Stimulated activated naive CD8-positive, alpha-beta T cell treated with anti-CD3 and anti-CD28 coated beads, Interleukin-15, amount 100 ng/mL, for 72 hours (primary cell): ENCODE measurements at regions not wholly inside any gene's neighbourhood (a gene's known extent, or its start where the extent isn't known, plus 50 kb on each side); places are given as distances from the start of the nearest gene placed in this dataset.

Source experiments
- ATAC-seq: fragments of 150-1000 bp; cut with Tn5 transposase; 2 replicates; pipeline ENCODE4 v1.10.0; 2021; ENCODE audit warnings: mild to moderate bottlenecking, moderate library complexity
- DNase-seq, 2 donors: peaks; one replicate each; pipeline ENCODE4 v3.0.0; 2021 to 2022
- H3K27ac Mint-ChIP-seq, 2 donors: one replicate each; pipeline ENCODE4 v1.8.0; 2022; ENCODE audit warnings: mild to moderate bottlenecking in 2 of 2, mixed read lengths in 2 of 2, moderate library complexity in 2 of 2
- H3K27me3 Mint-ChIP-seq: one replicate; pipeline ENCODE4 v1.8.0; 2022; ENCODE audit warnings: mixed read lengths
- H3K4me1 Mint-ChIP-seq: one replicate; pipeline ENCODE4 v1.8.0; 2022; ENCODE audit warnings: mild to moderate bottlenecking, mixed read lengths
- H3K4me3 Mint-ChIP-seq, 2 donors: one replicate each; pipeline ENCODE4 v1.8.0; 2022; ENCODE audit warnings: mild to moderate bottlenecking in 2 of 2, mixed read lengths in 2 of 2, moderate library complexity in 1 of 2
- H3K9me3 Mint-ChIP-seq, 2 donors: one replicate each; pipeline ENCODE4 v1.8.0; 2022; ENCODE audit warnings: mixed read lengths in 2 of 2

DNA sequence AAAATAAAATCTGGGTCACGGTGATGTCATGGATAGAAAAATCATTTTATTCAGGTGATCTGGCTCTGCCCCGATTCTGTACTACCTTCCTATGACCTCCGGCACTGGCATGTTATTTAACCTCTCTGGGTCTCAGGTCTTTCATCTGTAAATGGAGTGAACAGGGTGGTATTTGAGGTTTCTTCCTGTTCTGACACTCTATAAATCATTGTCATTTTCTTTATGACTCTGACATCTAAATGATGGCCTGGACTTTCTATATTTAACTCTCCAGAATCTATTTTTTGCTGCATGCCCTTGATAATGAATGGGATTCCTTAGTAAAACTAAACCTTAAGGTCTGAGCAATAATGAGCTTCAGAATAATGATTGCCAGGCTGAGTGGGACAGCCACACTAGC lies 422.0 kb upstream of the CNKSR2 start:
- no peak overlapping the region for H3K27ac Mint-ChIP-seq

GRCh38 chrX:20951016-20951810 lies 423.0 kb upstream of the CNKSR2 start:
- H3K27ac Mint-ChIP-seq, result no peak overlapping the region
- DNase-seq (no peak), ATAC-seq (no peak)
- peaks cover 1% of the 10 kb centered on the region for H3K27me3 Mint-ChIP-seq
- H3K4me3 Mint-ChIP-seq, result no peak overlapping the region
- H3K9me3 Mint-ChIP-seq, result no peaks in the 10 kb centered on the region
- no peaks in the 10 kb centered on the region for H3K4me1 Mint-ChIP-seq

More for the DNA sequence above, 422.0 kb upstream of the CNKSR2 start:
- Mint-ChIP-seq H3K4me1 (no peaks in the 10 kb centered on the region), H3K9me3 (no peaks in the 10 kb centered on the region), H3K4me3 (no peak overlapping the region), H3K27me3 (no peaks in the 10 kb centered on the region)
- no peak for DNase-seq
- no peak for ATAC-seq

DNA sequence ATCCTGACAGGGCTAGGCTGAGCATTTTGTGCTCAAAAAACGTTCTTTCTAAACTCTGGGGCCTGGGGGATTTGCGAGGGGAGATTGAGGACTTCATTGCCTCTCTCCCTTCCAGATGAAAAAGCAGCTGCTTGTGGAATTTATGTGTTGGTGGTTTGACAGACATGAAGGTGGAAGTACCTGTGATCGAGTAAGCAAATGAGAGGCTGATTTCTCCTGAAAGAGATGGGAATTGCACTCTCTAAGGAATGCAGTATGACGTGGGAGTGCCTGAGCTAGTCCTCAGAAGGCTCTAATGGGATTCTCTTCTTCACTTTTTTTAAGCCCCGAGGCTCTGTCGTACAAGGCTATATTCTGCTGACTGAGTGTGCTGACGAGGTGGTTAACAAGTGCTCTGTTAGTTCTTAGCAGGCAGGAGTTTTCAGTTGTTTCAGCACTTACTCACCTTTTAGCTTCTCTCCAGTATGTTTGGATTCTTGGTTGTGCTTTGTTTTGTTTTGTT lies 426.8 kb upstream of the CNKSR2 start:
- no peak overlapping the region for H3K27ac Mint-ChIP-seq
- peaks cover 6% of the 10 kb centered on the region for H3K27me3 Mint-ChIP-seq
- ATAC-seq (no peak), DNase-seq (no peak)
- H3K9me3 Mint-ChIP-seq, result no peaks in the 10 kb centered on the region
- no peak overlapping the region for H3K4me3 Mint-ChIP-seq
- H3K4me1 Mint-ChIP-seq, result no peaks in the 10 kb centered on the region

- H3K4me1 Mint-ChIP-seq, result no peaks in the 10 kb centered on the region
- no peak for DNase-seq
- H3K4me3 Mint-ChIP-seq, result no peak overlapping the region
- H3K9me3 Mint-ChIP-seq, result no peaks in the 10 kb centered on the region
- H3K27ac Mint-ChIP-seq, result no peak overlapping the region
- no peaks in the 10 kb centered on the region for H3K27me3 Mint-ChIP-seq
- no peak for ATAC-seq
Measured at GRCh38 chrX:20913760-20914159, 460.5 kb upstream of the CNKSR2 start.

DNA sequence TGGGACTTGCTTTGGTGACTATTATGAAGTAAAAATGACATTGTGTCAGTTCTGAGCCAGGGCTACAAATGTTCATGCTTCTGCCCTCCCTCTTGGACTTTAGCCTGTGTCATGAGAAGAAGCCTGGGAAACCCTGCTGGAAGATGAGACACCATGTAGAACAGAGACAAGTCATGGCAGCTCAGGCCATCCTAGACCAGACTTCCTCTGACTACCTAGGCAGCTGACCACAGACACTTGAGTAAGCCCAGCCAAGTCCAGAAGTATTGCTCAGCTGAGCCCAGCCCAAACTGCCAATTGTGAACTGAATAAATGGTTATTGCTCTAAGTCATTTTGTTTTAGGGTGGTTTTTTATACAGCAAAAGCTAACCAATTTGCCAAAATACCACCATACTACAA lies 467.6 kb upstream of the CNKSR2 start:
- no peak overlapping the region for H3K4me3 Mint-ChIP-seq

DNA sequence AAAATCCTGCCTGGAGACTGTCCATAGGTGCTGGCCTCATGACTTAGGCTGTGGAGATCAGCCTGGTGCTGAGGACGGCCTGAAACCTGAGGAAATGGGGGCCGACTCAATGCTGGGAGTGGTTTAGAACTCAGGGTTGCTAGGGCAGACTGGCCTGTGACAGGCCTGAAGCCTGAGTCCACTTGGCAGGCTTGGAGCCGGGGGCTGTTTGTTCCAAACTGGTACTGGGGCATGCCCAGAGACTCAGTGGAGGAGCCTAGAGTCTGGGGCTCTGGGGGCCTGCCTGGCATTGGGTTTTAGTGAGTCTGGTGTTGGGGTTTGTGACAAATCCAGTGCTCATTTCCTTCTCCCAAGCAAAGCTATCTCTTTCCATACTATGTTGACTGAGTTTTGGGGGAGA lies 489.7 kb upstream of the CNKSR2 start:
- H3K9me3 Mint-ChIP-seq, result no peaks in the 10 kb centered on the region
- no peaks in the 10 kb centered on the region for H3K27me3 Mint-ChIP-seq
- H3K4me1 Mint-ChIP-seq, result no peaks in the 10 kb centered on the region
- no peak for DNase-seq
- H3K27ac Mint-ChIP-seq, result no peak overlapping the region
- H3K4me3 Mint-ChIP-seq, result no peak overlapping the region
- ATAC-seq, result no peak

More for the DNA sequence above, 467.6 kb upstream of the CNKSR2 start:
- no peak overlapping the region for H3K27ac Mint-ChIP-seq
- H3K4me1 Mint-ChIP-seq, result no peaks in the 10 kb centered on the region
- DNase-seq (no peak), ATAC-seq (no peak)
- H3K9me3 Mint-ChIP-seq, result peaks cover 0 to 18% of the 10 kb centered on the region in 2 donors
- peaks cover 7% of the 10 kb centered on the region for H3K27me3 Mint-ChIP-seq

GRCh38 chrX:20863649-20864048 lies 510.6 kb upstream of the CNKSR2 start:
- H3K9me3 Mint-ChIP-seq, result peaks cover 0 to 11% of the 10 kb centered on the region in 2 donors
- DNase-seq (no peak), ATAC-seq (no peak)
- no peaks in the 10 kb centered on the region for H3K4me1 Mint-ChIP-seq
- H3K27me3 Mint-ChIP-seq, result no peaks in the 10 kb centered on the region
- H3K4me3 Mint-ChIP-seq, result no peak overlapping the region
- no peak overlapping the region for H3K27ac Mint-ChIP-seq

DNA sequence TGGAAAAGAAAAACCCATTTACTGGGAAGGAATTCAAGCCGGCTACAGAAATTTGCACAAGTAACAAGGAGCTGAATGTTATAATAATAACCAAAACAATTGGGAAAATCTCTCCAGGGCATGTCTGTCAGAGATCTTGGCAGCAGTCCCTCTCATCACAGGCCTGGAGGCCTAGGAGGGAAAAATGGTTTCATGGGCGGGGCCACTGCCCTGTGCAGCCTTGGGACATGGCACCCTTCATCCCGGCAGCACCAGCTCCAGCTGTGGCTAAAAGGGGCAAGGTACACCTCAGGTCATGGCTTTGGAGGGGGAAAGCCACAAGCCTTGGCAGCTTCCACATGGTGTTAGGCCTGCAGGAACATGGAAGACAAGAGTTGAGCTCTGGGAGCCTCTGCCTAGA lies 513.1 kb upstream of the CNKSR2 start:
- Mint-ChIP-seq H3K27me3 (no peaks in the 10 kb centered on the region), H3K4me1 (no peaks in the 10 kb centered on the region), H3K9me3 (peaks cover 0 to 11% of the 10 kb centered on the region in 2 donors), H3K27ac (no peak overlapping the region), H3K4me3 (no peak overlapping the region)
- DNase-seq (no peak), ATAC-seq (no peak)

DNA sequence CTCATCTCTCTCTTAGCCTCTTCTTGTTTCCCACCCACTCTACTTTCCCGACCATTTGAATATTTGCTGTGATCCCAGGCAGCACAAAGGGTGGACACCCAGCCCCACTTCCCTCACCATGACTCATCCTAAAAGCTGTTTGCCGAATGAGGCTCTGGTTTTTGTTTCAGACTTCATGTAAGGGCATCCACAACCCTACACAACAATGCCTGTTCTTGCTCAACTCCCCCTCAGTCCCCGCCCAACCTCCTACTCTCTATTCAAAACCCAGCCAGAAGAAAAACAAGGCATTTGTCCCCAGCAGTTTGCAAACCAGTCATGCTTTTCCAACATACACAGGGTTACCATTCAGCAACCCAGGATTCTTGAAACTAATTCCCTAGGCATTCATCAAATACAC lies 516.5 kb upstream of the CNKSR2 start:
- no peak for DNase-seq
- ATAC-seq, result no peak
- Mint-ChIP-seq H3K4me3 (no peak overlapping the region), H3K4me1 (no peaks in the 10 kb centered on the region), H3K27me3 (no peaks in the 10 kb centered on the region), H3K9me3 (peaks cover 0 to 11% of the 10 kb centered on the region in 2 donors), H3K27ac (no peak overlapping the region)

DNA sequence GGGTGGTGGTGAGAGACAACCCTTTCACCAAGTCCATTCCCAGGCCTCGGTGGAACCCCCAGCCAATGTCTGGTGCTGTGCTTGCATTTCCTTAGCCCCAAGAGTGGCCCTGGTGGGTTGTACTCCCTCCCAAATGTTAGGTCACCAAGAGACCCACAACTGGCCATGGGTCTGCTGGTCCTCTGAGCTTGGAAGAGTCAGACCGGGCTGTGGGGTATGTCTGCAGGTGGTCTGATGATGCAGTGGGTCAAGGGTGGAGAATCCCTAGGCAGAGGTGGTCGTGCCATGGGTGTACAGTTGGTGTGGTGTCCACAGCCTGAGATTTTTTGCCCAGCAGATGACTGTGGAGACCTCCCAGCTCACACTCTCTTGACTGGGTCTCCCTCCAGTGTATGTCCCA lies 535.7 kb upstream of the CNKSR2 start:
- ATAC-seq (no peak), DNase-seq (no peak)
- Mint-ChIP-seq H3K9me3 (no peaks in the 10 kb centered on the region), H3K27ac (no peak overlapping the region), H3K27me3 (no peaks in the 10 kb centered on the region), H3K4me1 (no peaks in the 10 kb centered on the region), H3K4me3 (no peak overlapping the region)

DNA sequence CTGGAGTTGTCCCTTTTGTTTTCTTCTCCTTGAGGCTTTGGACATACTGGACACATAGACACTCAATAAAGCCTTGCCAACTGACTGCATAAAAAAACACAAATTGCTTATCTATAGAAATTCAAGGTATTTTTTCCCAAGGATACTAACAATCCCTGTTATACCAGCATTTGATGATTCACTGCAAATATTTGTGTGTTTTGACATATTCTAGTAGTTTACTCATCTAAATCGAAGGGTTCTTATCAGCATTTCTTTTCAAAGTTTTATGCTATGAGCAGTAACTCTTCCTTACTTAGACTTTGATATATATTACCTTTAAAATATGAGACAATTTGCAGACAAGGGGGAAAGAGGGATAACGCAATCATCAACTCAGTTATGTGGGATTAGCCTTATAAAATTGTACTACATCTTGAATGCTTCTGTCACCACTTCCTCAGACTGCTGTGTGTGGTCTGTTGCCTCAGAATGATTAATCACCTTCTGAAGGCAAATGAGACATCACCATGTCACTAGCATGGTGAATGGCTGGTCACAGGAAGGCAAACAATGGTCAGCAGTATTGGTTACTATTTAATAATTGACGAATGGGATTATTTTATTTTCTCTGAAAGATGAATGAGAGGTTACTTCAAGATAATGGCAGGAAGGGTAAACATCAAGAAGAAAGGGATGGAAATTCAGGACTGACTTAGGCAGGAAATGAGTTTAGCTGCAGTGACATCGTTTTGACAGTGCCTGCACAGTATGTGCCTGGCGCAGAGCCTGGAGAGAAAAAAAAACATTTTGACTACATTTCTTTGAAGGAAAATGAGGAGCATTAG lies 544.3 kb upstream of the CNKSR2 start:
- DNase-seq, result no peak
- Mint-ChIP-seq H3K4me1 (no peaks in the 10 kb centered on the region), H3K27ac (no peak overlapping the region), H3K4me3 (no peak overlapping the region), H3K9me3 (no peaks in the 10 kb centered on the region), H3K27me3 (no peaks in the 10 kb centered on the region)
- no peak for ATAC-seq

DNA sequence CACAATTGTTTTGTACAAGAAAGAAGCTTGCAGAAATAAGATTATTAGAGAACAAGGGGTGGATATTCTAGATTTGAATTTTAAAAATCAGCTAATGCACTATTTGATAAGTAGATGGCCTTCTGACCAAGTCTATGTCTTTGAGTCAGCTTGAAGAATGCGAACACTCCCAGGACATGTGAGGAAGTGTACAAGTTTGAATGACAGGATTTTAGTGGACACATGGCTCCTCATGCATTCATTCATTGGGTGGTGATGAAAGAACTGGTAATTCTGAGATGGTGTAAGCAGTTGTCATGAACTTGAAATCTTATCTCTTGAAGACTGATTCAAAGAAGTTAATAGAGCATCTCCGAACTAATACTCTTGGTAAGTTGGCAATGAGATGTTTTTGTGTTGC lies 548.2 kb upstream of the CNKSR2 start:
- no peak for ATAC-seq
- Mint-ChIP-seq H3K9me3 (no peaks in the 10 kb centered on the region), H3K27me3 (no peaks in the 10 kb centered on the region), H3K4me3 (no peak overlapping the region), H3K4me1 (no peaks in the 10 kb centered on the region), H3K27ac (no peak overlapping the region)
- no peak for DNase-seq

DNA sequence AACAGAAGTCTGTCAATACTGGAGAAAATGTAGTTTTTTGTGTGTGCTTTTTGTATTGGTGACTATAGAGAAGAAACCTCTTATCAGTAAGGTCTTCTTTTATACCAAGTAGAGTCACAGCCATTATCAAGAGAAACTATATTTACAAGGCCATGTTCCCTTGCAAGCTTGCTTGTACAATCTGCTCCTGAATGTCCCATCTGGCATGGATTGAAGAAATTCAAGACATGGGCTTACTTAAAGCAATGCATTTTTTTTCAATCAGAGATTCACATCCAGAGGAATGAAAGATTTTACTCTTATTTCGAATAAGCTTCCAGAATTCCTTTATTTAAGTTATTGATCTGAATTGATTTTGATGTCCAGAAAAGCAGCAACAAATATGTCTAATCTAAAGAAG lies 537.3 kb upstream of the RPS6KA3 start:
- no peaks in the 10 kb centered on the region for H3K27me3 Mint-ChIP-seq
- H3K4me3 Mint-ChIP-seq, result no peak overlapping the region
- H3K4me1 Mint-ChIP-seq, result no peaks in the 10 kb centered on the region
- H3K9me3 Mint-ChIP-seq, result peaks cover 0 to 11% of the 10 kb centered on the region in 2 donors
- DNase-seq (no peak), ATAC-seq (no peak)
- H3K27ac Mint-ChIP-seq, result no peak overlapping the region

GRCh38 chrX:20802036-20802435 lies 535.3 kb upstream of the RPS6KA3 start:
- no peaks in the 10 kb centered on the region for H3K27me3 Mint-ChIP-seq
- no peak for ATAC-seq
- peaks cover 0 to 13% of the 10 kb centered on the region in 2 donors for H3K9me3 Mint-ChIP-seq
- no peak overlapping the region for H3K4me3 Mint-ChIP-seq
- H3K4me1 Mint-ChIP-seq, result no peaks in the 10 kb centered on the region
- no peak for DNase-seq
- no peak overlapping the region for H3K27ac Mint-ChIP-seq

- peaks cover 0 to 13% of the 10 kb centered on the region in 2 donors for H3K9me3 Mint-ChIP-seq
- DNase-seq (no peak), ATAC-seq (no peak)
- no peaks in the 10 kb centered on the region for H3K4me1 Mint-ChIP-seq
- no peak overlapping the region for H3K4me3 Mint-ChIP-seq
- no peak overlapping the region for H3K27ac Mint-ChIP-seq
- H3K27me3 Mint-ChIP-seq, result no peaks in the 10 kb centered on the region
Measured at GRCh38 chrX:20796450-20796849, 529.7 kb upstream of the RPS6KA3 start.

DNA sequence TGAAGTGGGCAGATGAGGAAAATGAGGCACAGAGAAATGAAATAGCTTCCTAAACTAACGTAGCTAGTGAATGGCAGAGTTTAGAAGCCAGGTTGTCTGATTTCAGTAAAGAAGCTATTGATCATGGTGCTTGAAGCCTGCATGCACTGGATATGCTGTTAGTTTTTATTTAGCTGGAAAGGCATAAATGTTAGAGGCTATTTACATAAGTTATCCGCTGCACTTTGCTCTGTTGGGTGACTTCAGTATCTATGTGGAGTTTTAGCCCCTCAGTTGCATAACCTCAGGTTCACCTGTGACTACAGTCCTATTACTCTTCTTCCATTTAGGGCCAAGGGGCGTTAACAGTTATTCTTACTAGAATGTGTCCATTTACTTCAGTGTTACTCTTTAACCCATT lies 522.4 kb upstream of the RPS6KA3 start:
- ATAC-seq (no peak), DNase-seq (no peak)
- Mint-ChIP-seq H3K9me3 (no peaks in the 10 kb centered on the region), H3K4me3 (no peak overlapping the region), H3K27ac (no peak overlapping the region), H3K27me3 (no peaks in the 10 kb centered on the region), H3K4me1 (no peaks in the 10 kb centered on the region)
